Gastrocnemius medialis (tissue), 4 donors: ENCODE measurements at regions not wholly inside any gene's neighbourhood (a gene's known extent, or its start where the extent isn't known, plus 50 kb on each side); places are given as distances from the start of the nearest gene placed in this dataset.

Experiments used
- ATAC-seq, 2 donors: fragments of 150-250 bp; one replicate each; pipeline ENCODE4 v1.9.1; 2016
- DNase-seq, 2 donors: peaks; one replicate each; pipeline ENCODE4 v3.0.0-alpha.2; 2019
- H3K27ac ChIP-seq, 4 donors: fragments of 200-600 bp; sonication (generic); 1 replicate in 1 of 4; 2 replicates in 3 of 4; pipeline ENCODE4 v1.5.1; 2016 to 2018; ENCODE audit warnings: mild to moderate bottlenecking in 2 of 4, moderate library complexity in 1 of 4
- H3K27me3 ChIP-seq, 3 donors: fragments of 200-600 bp; sonication (generic) in 2 of 3; 1 replicate in 1 of 3; 2 replicates in 2 of 3; pipeline versions ENCODE4 v1.5.1 to v1.6.0; 2016 to 2019; ENCODE audit warnings: mild to moderate bottlenecking in 1 of 3, moderate library complexity in 1 of 3
- H3K36me3 ChIP-seq, 2 donors: fragments of 200-600 bp; sonication (generic) in 1 of 2; one replicate each; pipeline ENCODE4 v1.5.1; 2017 to 2018
- H3K4me1 ChIP-seq, 2 donors: fragments of 200-600 bp; sonication (generic) in 1 of 2; one replicate each; pipeline ENCODE4 v1.5.1; 2016 to 2017; ENCODE audit warnings: mild to moderate bottlenecking in 2 of 2
- H3K4me3 ChIP-seq, 4 donors: fragments of 200-600 bp; sonication (generic) in 3 of 4; 1 replicate in 1 of 4; 2 replicates in 3 of 4; pipeline ENCODE4 v1.5.1; 2016 to 2019; ENCODE audit warnings: mild to moderate bottlenecking in 2 of 4
- H3K9me3 ChIP-seq, 3 donors: fragments of 200-600 bp; sonication (generic) in 2 of 3; 1 replicate in 1 of 3; 2 replicates in 2 of 3; pipeline ENCODE4 v1.5.1; 2016 to 2019
- CTCF ChIP-seq, 5 experiments: fragments of 450-650 bp in 3 of 5; fragments of 200-600 bp in 2 of 5; sonication (generic) in 2 of 5; IDR thresholded peaks in 4 of 5; conservative IDR thresholded peaks in 1 of 5; 1 replicate in 4 of 5; 2 replicates in 1 of 5; pipeline ENCODE4 v1.5.1; 2016 to 2019; ENCODE audit warnings: antibody characterized with exemption in 5 of 5, mild to moderate bottlenecking in 3 of 5, moderate library complexity in 3 of 5
- POLR2A ChIP-seq, 2 donors: fragments of 450-650 bp; IDR thresholded peaks; one replicate each; pipeline ENCODE4 v1.6.1; 2017; ENCODE audit warnings: antibody characterized with exemption in 2 of 2, mild to moderate bottlenecking in 2 of 2, moderate library complexity in 2 of 2
- in situ Hi-C, 4 donors: fragments of 200-750 bp; cut with MboI; loops; one replicate each; pipeline versions ENCODE4 v1.15.0 to v1.8.0; 2017; ENCODE audit warnings: low sequenced_read_pairs in 4 of 4
- intact Hi-C: fragments of 100-400 bp; cut with DNase I; formaldehyde crosslinking; loops from one replicate; pipeline ENCODE4 v1.15.1; 2023; ENCODE audit warnings: low total_unique reads

GRCh38 chr14:101361044-101361443 lies 200.3 kb upstream of the DIO3 start:
- ATAC-seq (no peak), DNase-seq (peak in 1 of 2 donors; percentile 43)
- H3K9me3 ChIP-seq: no peaks in the 10 kb centered on the region
- in situ Hi-C loops (no loop called here), intact Hi-C loops (loop anchor here (10.0 kb wide), 1 partner anchor 696 kb away; no protein-coding TSS in a partner anchor)
- no peak overlapping the region for H3K4me3 ChIP-seq
- H3K27me3 ChIP-seq: peaks cover 4 to 13% (median 7%) of the 10 kb centered on the region in 3 donors
- H3K4me1 ChIP-seq: peaks cover 0 to 3% of the 10 kb centered on the region in 2 donors
- H3K27ac ChIP-seq: peak overlapping the region; percentile 37 to 73 (median 66)
- H3K36me3 ChIP-seq: no peaks in the 10 kb centered on the region
- TF ChIP-seq CTCF (IDR thresholded peaks at IDR 0.05 in 4 of 5, conservative IDR thresholded peaks at IDR 0.05 in 1 of 5) (no peak), POLR2A (IDR thresholded peaks at IDR 0.05) (no peak)

- Histone ChIP-seq H3K27me3 (peaks cover 4 to 13% (median 7%) of the 10 kb centered on the region in 3 donors), H3K9me3 (no peaks in the 10 kb centered on the region), H3K4me1 (peaks cover 0 to 3% of the 10 kb centered on the region in 2 donors), H3K27ac (peak overlapping the region; percentile 37 to 73 (median 52)), H3K36me3 (no peaks in the 10 kb centered on the region), H3K4me3 (no peak overlapping the region)
- in situ Hi-C loops: no loop called here
- intact Hi-C loops: loop anchor here (10.0 kb wide), 1 partner anchor 697 kb away; no protein-coding TSS in a partner anchor
- DNase-seq (no peak), ATAC-seq (no peak)
- TF ChIP-seq POLR2A (IDR thresholded peaks at IDR 0.05) (no peak), CTCF (IDR thresholded peaks at IDR 0.05 in 4 of 5, conservative IDR thresholded peaks at IDR 0.05 in 1 of 5) (no peak)
Observed at GRCh38 chr14:101361451-101362433, 199.6 kb upstream of the DIO3 start.

GRCh38 chr14:101362529-101363260 lies 198.6 kb upstream of the DIO3 start:
- Histone ChIP-seq H3K4me3 (no peak overlapping the region), H3K36me3 (no peaks in the 10 kb centered on the region), H3K9me3 (no peaks in the 10 kb centered on the region), H3K27me3 (peaks cover 4 to 13% (median 7%) of the 10 kb centered on the region in 3 donors), H3K27ac (peak overlapping the region in 2 of 4 donors; percentile 7 to 76), H3K4me1 (peaks cover 0 to 3% of the 10 kb centered on the region in 2 donors)
- in situ Hi-C loops: no loop called here
- ATAC-seq: no peak
- intact Hi-C loops: loop anchor here (10.0 kb wide), 1 partner anchor 698 kb away; no protein-coding TSS in a partner anchor
- DNase-seq: no peak
- no peak for TF ChIP-seq POLR2A (IDR thresholded peaks at IDR 0.05)
- no peak for TF ChIP-seq CTCF (IDR thresholded peaks at IDR 0.05 in 4 of 5, conservative IDR thresholded peaks at IDR 0.05 in 1 of 5)

GRCh38 chr14:101363261-101363555 lies 198.1 kb upstream of the DIO3 start:
- Histone ChIP-seq H3K27ac (peak overlapping the region in 2 of 4 donors; percentile 7 to 76), H3K9me3 (no peaks in the 10 kb centered on the region), H3K4me3 (no peak overlapping the region), H3K36me3 (no peaks in the 10 kb centered on the region), H3K4me1 (peaks cover 0 to 3% of the 10 kb centered on the region in 2 donors), H3K27me3 (peaks cover 4 to 13% (median 7%) of the 10 kb centered on the region in 3 donors)
- intact Hi-C loops (loop anchor here (10.0 kb wide), 1 partner anchor 698 kb away; no protein-coding TSS in a partner anchor), in situ Hi-C loops (no loop called here)
- DNase-seq (no peak), ATAC-seq (no peak)
- no peak for TF ChIP-seq POLR2A (IDR thresholded peaks at IDR 0.05)
- TF ChIP-seq CTCF (IDR thresholded peaks at IDR 0.05 in 4 of 5, conservative IDR thresholded peaks at IDR 0.05 in 1 of 5): no peak
